Fibroblast of the conjunctiva (primary cell): ENCODE measurements at regions not wholly inside any gene's neighbourhood (a gene's known extent, or its start where the extent isn't known, plus 50 kb on each side); places are given as distances from the start of the nearest gene placed in this dataset.
"Not testable (repeated sequence)": the region's sequence is repeated elsewhere in the genome, so short reads cannot be mapped to it uniquely, and the experiment has no call there.

Source experiments
- DNase-seq: peaks from one replicate; pipeline ENCODE4 v3.0.0-alpha.2; 2010; ENCODE audit warnings: low read depth

GRCh38 chr1:199791495-199791894 lies 236.0 kb upstream of the NR5A2 start:
- DNase-seq = no peak

- no peak for DNase-seq
These were observed 234.6 kb upstream of the NR5A2 start for GRCh38 chr1:199792874-199793273.

GRCh38 chr1:199794105-199794863 lies 233.2 kb upstream of the NR5A2 start:
- no peak for DNase-seq

GRCh38 chr1:199799116-199799515 lies 228.4 kb upstream of the NR5A2 start:
- DNase-seq = no peak

- no peak for DNase-seq
These were observed 223.0 kb upstream of the NR5A2 start for GRCh38 chr1:199804526-199804925.

- no peak for DNase-seq
These were observed 219.2 kb upstream of the NR5A2 start for GRCh38 chr1:199808110-199808870.

GRCh38 chr1:199809311-199809710 lies 218.2 kb upstream of the NR5A2 start:
- no peak for DNase-seq

GRCh38 chr1:199811163-199811562 lies 216.3 kb upstream of the NR5A2 start:
- no peak for DNase-seq

- DNase-seq = no peak
These were observed 214.3 kb upstream of the NR5A2 start for GRCh38 chr1:199813198-199813597.

GRCh38 chr1:199815947-199816346 lies 211.6 kb upstream of the NR5A2 start:
- no peak for DNase-seq

- DNase-seq = no peak
These were observed 210.2 kb upstream of the NR5A2 start for GRCh38 chr1:199817266-199817665.

- DNase-seq = no peak
These were observed 206.3 kb upstream of the NR5A2 start for GRCh38 chr1:199821029-199821779.

- no peak for DNase-seq
These were observed 195.1 kb upstream of the NR5A2 start for GRCh38 chr1:199832451-199832850.

- DNase-seq = no peak
These were observed 192.8 kb upstream of the NR5A2 start for GRCh38 chr1:199834711-199835110.

GRCh38 chr1:199836430-199836829 lies 191.1 kb upstream of the NR5A2 start:
- no peak for DNase-seq

GRCh38 chr1:199837321-199837720 lies 190.2 kb upstream of the NR5A2 start:
- DNase-seq = no peak

GRCh38 chr1:199839608-199840007 lies 187.9 kb upstream of the NR5A2 start:
- DNase-seq = not testable (repeated sequence)

GRCh38 chr1:199843096-199843495 lies 184.4 kb upstream of the NR5A2 start:
- not testable (repeated sequence) for DNase-seq

GRCh38 chr1:199843861-199844260 lies 183.6 kb upstream of the NR5A2 start:
- no peak for DNase-seq

GRCh38 chr1:199847021-199847420 lies 180.5 kb upstream of the NR5A2 start:
- DNase-seq = no peak

- DNase-seq = no peak
These were observed 175.9 kb upstream of the NR5A2 start for GRCh38 chr1:199851439-199852140.

- DNase-seq = no peak
These were observed 172.7 kb upstream of the NR5A2 start for GRCh38 chr1:199854686-199855321.
